B cell (primary cell): ENCODE measurements at regions not wholly inside any gene's neighbourhood (a gene's known extent, or its start where the extent isn't known, plus 50 kb on each side); places are given as distances from the start of the nearest gene placed in this dataset.

Experiments used
- EZH2 ChIP-seq: IDR thresholded peaks from 2 replicates; pipeline ENCODE4 v1.6.1; 2012; ENCODE audit warnings: borderline replicate concordance, low read depth, mild to moderate bottlenecking, moderate library complexity, low read length; ENCODE audit not compliant: insufficient read depth, poor library complexity, severe bottlenecking
- TF ChIP-seq, protein P1 (sequence below): fragments of 200-600 bp; IDR thresholded peaks from one replicate; pipeline ENCODE4 v1.8.0; 2022; ENCODE audit warnings: antibody characterized with exemption, mild to moderate bottlenecking

DNA sequence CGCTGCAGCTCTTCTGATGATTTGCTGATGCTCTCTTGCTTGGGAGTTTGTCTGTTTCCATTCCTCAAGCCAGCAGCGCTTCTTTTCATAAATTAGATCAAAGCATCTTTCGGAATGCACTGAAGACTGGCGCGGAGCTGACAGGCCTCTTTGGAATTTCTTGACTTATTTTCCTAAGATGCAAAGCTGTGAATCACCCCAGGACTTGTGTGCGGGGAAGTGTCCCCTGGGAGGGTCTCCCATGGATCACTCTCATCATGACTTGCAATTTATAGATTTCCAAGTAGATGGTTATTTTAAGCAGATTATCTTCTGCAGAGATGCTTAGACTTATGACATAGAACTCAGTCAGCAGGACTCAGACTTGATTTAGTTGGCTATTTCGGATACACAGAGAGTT is 467.2 kb downstream of the TCERG1L start:
- TF ChIP-seq, protein P1, sequence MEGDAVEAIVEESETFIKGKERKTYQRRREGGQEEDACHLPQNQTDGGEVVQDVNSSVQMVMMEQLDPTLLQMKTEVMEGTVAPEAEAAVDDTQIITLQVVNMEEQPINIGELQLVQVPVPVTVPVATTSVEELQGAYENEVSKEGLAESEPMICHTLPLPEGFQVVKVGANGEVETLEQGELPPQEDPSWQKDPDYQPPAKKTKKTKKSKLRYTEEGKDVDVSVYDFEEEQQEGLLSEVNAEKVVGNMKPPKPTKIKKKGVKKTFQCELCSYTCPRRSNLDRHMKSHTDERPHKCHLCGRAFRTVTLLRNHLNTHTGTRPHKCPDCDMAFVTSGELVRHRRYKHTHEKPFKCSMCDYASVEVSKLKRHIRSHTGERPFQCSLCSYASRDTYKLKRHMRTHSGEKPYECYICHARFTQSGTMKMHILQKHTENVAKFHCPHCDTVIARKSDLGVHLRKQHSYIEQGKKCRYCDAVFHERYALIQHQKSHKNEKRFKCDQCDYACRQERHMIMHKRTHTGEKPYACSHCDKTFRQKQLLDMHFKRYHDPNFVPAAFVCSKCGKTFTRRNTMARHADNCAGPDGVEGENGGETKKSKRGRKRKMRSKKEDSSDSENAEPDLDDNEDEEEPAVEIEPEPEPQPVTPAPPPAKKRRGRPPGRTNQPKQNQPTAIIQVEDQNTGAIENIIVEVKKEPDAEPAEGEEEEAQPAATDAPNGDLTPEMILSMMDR = no peak
- TF ChIP-seq EZH2 = no peak
